OCI-LY1 (cell line): ENCODE measurements at regions not wholly inside any gene's neighbourhood (a gene's known extent, or its start where the extent isn't known, plus 50 kb on each side); places are given as distances from the start of the nearest gene placed in this dataset.
"Not testable (repeated sequence)": the region's sequence is repeated elsewhere in the genome, so short reads cannot be mapped to it uniquely, and the experiment has no call there.

Experiments
- H2AFZ ChIP-seq: fragments of 200-600 bp; sonication (generic), shearing (Covaris generic); 2 replicates; pipeline ENCODE4 v1.6.0; 2014; ENCODE audit warnings: antibody characterized with exemption, mild to moderate bottlenecking, low read length
- H3F3A ChIP-seq: fragments of 200-600 bp; sonication (generic), shearing (Covaris generic); 2 replicates; pipeline ENCODE4 v1.6.0; 2014; ENCODE audit warnings: mild to moderate bottlenecking, antibody characterized with exemption, low read length, moderate library complexity; ENCODE audit not compliant: insufficient read depth
- H3K27ac ChIP-seq: fragments of 200-600 bp; sonication (generic); 2 replicates; pipeline ENCODE4 v1.5.1; 2014; ENCODE audit warnings: low read length, mixed run types, mild to moderate bottlenecking, low read depth; ENCODE audit not compliant: poor library complexity, severe bottlenecking
- H3K27me3 ChIP-seq: fragments of 200-600 bp; sonication (generic); 2 replicates; pipeline ENCODE4 v1.6.0; 2014; ENCODE audit warnings: antibody characterized with exemption, mild to moderate bottlenecking, low read length, moderate library complexity; ENCODE audit not compliant: insufficient read depth
- H3K36me3 ChIP-seq: fragments of 200-600 bp; sonication (generic); 2 replicates; pipeline ENCODE4 v1.6.1; 2014; ENCODE audit warnings: mild to moderate bottlenecking, antibody characterized with exemption, low read length, moderate library complexity, mixed read lengths; ENCODE audit not compliant: insufficient read depth
- H3K4me1 ChIP-seq: fragments of 200-600 bp; sonication (generic); 2 replicates; pipeline ENCODE4 v1.5.1; 2014; ENCODE audit warnings: mild to moderate bottlenecking, low read length, moderate library complexity; ENCODE audit not compliant: insufficient read depth, severe bottlenecking
- H3K4me2 ChIP-seq: fragments of 200-600 bp; sonication (generic), shearing (Covaris generic); 2 replicates; pipeline ENCODE4 v1.6.1; 2014; ENCODE audit warnings: low read length
- H3K4me3 ChIP-seq: fragments of 200-600 bp; sonication (generic); 2 replicates; pipeline ENCODE4 v1.5.1; 2014; ENCODE audit warnings: low read length, low read depth, mild to moderate bottlenecking, mixed read lengths; ENCODE audit not compliant: poor library complexity, severe bottlenecking
- H3K79me2 ChIP-seq: fragments of 200-600 bp; shearing (Covaris generic); 2 replicates; pipeline ENCODE4 v1.6.1; 2016; ENCODE audit warnings: mixed run types, low read length, mixed read lengths; ENCODE audit not compliant: insufficient read depth
- H3K9ac ChIP-seq: fragments of 200-600 bp; sonication (generic), shearing (Covaris generic); 2 replicates; pipeline ENCODE4 v1.6.1; 2014; ENCODE audit warnings: mild to moderate bottlenecking, low read length, mixed read lengths
- H3K9me2 ChIP-seq: fragments of 200-600 bp; sonication (generic), shearing (Covaris generic); 2 replicates; pipeline ENCODE4 v1.6.1; 2014; ENCODE audit warnings: low read depth, mild to moderate bottlenecking, low read length, mixed read lengths
- H3K9me3 ChIP-seq: fragments of 200-600 bp; shearing (Covaris generic); 2 replicates; pipeline ENCODE4 v1.6.1; 2014; ENCODE audit warnings: low read length, mixed read lengths
- H4K20me1 ChIP-seq: fragments of 200-600 bp; sonication (generic), shearing (Covaris generic); 2 replicates; pipeline ENCODE4 v1.6.0; 2016; ENCODE audit warnings: mild to moderate bottlenecking, low read length; ENCODE audit not compliant: insufficient read depth
- CTCF ChIP-seq: fragments of 200-600 bp; sonication (generic), shearing (Covaris generic); IDR thresholded peaks from 2 replicates; pipeline ENCODE4 v1.5.1; 2017; ENCODE audit warnings: mild to moderate bottlenecking, antibody characterized with exemption, low read length, moderate library complexity, mixed read lengths
- EZH2 ChIP-seq: fragments of 200-600 bp; sonication (generic), shearing (Covaris generic); IDR thresholded peaks from 2 replicates; pipeline ENCODE4 v1.8.0; 2017; ENCODE audit warnings: borderline replicate concordance, mixed run types, mild to moderate bottlenecking, antibody characterized with exemption, low read length, moderate library complexity, mixed read lengths

GRCh38 chr11:89604281-89604680 lies 105.8 kb upstream of the TRIM77 start:
- TF ChIP-seq CTCF = no peak
- no peak for TF ChIP-seq EZH2
- no peak overlapping the region for H2AFZ ChIP-seq
- H3K79me2 ChIP-seq = no peaks in the 10 kb centered on the region
- H4K20me1 ChIP-seq = no peaks in the 10 kb centered on the region
- no peak overlapping the region for H3K27ac ChIP-seq
- no peaks in the 10 kb centered on the region for H3K9me3 ChIP-seq
- H3K9ac ChIP-seq = no peak overlapping the region
- H3K9me2 ChIP-seq = no peaks in the 10 kb centered on the region
- H3K4me3 ChIP-seq = no peak overlapping the region
- no peaks in the 10 kb centered on the region for H3K4me1 ChIP-seq
- H3F3A ChIP-seq = no peaks in the 10 kb centered on the region
- H3K36me3 ChIP-seq = no peaks in the 10 kb centered on the region
- no peak overlapping the region for H3K4me2 ChIP-seq
- no peaks in the 10 kb centered on the region for H3K27me3 ChIP-seq

DNA sequence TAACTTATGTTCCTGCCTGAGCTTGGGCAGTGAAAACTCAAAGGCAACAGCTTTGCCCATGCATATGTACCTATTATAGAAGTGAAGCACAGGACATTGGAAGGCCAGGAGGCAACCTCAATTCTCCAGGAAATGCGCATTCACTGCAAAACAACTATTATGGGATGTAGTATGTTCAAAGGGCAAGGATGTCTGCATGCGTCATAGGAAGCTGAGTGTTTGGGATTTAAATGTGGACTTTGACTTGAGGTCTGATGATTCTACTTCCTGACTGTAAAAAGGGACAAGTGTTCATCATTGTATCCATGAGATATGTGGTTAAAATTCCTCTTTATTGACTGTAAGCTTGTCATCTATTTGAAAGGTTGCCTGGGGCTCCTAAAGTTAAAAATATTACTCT lies 103.3 kb upstream of the TRIM77 start:
- H3K36me3 ChIP-seq, H3K27me3 ChIP-seq, H4K20me1 ChIP-seq, H3F3A ChIP-seq, H3K79me2 ChIP-seq, H2AFZ ChIP-seq, H3K4me3 ChIP-seq, H3K9ac ChIP-seq, H3K27ac ChIP-seq, H3K4me2 ChIP-seq, H3K4me1 ChIP-seq, H3K9me3 ChIP-seq, H3K9me2 ChIP-seq: not testable (repeated sequence)

- H3F3A ChIP-seq, H3K27ac ChIP-seq: not testable (repeated sequence)
Measured at GRCh38 chr11:89607497-89607896, 102.6 kb upstream of the TRIM77 start.

DNA sequence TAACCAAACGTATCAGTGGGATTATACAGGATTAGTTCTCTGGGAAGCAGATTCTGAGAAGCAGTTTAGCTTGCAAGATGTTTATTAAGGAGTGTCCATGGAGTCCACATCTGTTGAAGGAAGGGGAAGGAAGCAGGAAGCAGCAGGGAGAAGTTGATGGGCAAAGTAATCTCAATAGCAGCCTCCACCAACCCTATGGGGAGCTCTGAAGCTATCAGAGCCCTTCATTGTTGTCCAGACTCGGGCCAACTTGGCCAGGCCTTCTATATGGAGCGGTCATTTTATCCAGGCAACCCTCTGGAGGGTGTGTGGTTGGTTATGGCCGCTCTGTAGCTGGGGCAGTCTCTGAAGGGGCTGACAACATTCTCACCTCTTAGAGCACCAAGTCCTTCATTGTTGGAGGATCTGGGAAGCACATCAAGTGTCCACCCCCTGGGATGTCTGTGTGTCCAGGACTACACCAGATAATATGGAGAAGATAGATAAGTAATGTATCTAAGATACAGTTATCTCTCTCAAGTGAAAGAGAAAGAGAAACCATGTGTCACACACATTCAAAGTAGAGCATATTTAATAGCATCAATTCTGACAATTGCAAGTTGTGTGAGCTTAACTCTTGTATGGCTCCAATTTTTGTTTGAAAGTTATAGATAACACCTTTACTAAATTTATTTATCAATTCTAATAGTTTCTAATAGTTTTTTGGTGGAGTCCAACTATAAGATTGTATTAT lies 101.7 kb upstream of the TRIM77 start:
- no peaks in the 10 kb centered on the region for H4K20me1 ChIP-seq
- no peaks in the 10 kb centered on the region for H3K36me3 ChIP-seq
- no peaks in the 10 kb centered on the region for H3K4me1 ChIP-seq
- H3K79me2 ChIP-seq = no peaks in the 10 kb centered on the region
- H3K9me2 ChIP-seq = no peaks in the 10 kb centered on the region
- H3K9me3 ChIP-seq = no peaks in the 10 kb centered on the region
- H3K9ac ChIP-seq = no peak overlapping the region
- no peaks in the 10 kb centered on the region for H3F3A ChIP-seq
- H3K4me2 ChIP-seq = no peak overlapping the region
- no peaks in the 10 kb centered on the region for H3K27me3 ChIP-seq
- no peak overlapping the region for H2AFZ ChIP-seq
- TF ChIP-seq EZH2 = no peak
- TF ChIP-seq CTCF = no peak
- H3K4me3 ChIP-seq = no peak overlapping the region
- H3K27ac ChIP-seq = no peak overlapping the region

More at GRCh38 chr11:89607497-89607896, 102.6 kb upstream of the TRIM77 start:
- H3K9me2 ChIP-seq, H3K9ac ChIP-seq, H3K4me3 ChIP-seq, H2AFZ ChIP-seq, H4K20me1 ChIP-seq, H3K36me3 ChIP-seq, H3K27me3 ChIP-seq, H3K79me2 ChIP-seq, H3K9me3 ChIP-seq, H3K4me2 ChIP-seq, H3K4me1 ChIP-seq: not testable (repeated sequence)
